ENCODE measurements at regions not wholly inside any gene's neighbourhood (a gene's known extent, or its start where the extent isn't known, plus 50 kb on each side); places are given as distances from the start of the nearest gene placed in this dataset.

DNA sequence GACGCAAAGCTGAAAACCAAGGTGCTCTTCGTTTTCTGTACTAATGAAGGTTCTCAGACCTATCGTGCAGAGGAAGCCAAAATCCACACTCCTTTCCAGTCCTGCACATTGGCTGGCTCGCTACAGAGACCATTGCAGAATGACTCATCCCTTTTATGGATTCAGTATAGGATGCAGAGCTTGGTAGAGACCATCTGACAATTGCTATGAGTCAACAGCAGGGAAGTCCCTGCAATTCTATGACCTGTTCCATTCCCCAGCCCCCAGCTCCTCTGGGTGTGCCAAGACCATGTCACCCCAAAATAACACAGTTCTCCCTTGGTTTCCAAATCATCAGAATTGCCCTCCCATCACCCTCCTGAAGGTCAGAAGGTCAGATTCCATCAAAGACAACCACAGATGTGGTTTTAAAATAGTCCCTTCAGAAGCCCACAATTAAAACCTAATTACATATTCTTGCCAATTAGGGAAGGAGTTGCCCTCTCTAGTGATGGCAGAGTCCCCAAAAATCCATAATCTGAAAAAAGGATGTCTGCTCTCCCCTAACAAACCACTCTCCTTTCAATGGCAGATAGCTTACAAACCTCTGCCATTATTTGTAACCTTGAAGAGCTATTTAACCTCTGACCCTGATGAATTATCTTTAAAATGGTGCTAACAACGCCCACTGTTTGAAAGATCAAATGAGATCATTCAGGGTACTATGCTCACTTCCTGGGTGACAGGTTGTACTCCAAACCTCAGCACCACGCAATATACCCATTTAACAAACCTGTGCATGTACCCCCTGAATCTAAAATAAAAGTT lies 108.2 kb upstream of the RBBP6 start:
- no peak for TF ChIP-seq POLR2A (IDR thresholded peaks at IDR 0.05)
- TF ChIP-seq, protein P1, sequence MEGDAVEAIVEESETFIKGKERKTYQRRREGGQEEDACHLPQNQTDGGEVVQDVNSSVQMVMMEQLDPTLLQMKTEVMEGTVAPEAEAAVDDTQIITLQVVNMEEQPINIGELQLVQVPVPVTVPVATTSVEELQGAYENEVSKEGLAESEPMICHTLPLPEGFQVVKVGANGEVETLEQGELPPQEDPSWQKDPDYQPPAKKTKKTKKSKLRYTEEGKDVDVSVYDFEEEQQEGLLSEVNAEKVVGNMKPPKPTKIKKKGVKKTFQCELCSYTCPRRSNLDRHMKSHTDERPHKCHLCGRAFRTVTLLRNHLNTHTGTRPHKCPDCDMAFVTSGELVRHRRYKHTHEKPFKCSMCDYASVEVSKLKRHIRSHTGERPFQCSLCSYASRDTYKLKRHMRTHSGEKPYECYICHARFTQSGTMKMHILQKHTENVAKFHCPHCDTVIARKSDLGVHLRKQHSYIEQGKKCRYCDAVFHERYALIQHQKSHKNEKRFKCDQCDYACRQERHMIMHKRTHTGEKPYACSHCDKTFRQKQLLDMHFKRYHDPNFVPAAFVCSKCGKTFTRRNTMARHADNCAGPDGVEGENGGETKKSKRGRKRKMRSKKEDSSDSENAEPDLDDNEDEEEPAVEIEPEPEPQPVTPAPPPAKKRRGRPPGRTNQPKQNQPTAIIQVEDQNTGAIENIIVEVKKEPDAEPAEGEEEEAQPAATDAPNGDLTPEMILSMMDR (IDR thresholded peaks at IDR 0.05), result no peak
